IMR-90 (cell line): ENCODE measurements at regions not wholly inside any gene's neighbourhood (a gene's known extent, or its start where the extent isn't known, plus 50 kb on each side); places are given as distances from the start of the nearest gene placed in this dataset.

Experiments
- CEBPB ChIP-seq: IDR thresholded peaks from 2 replicates; pipeline ENCODE4 v1.6.1; 2012; ENCODE audit warnings: low read depth, low read length, improper control_type of control experiment
- FOS ChIP-seq: fragments of 150-350 bp; IDR thresholded peaks from 2 replicates; pipeline ENCODE4 v1.6.1; 2016; ENCODE audit warnings: low read depth, low read length
- POLR2A ChIP-seq: IDR thresholded peaks from 2 replicates; pipeline ENCODE4 v1.6.1; 2012; ENCODE audit warnings: mild to moderate bottlenecking, low read depth, low read length
- RAD21 ChIP-seq: IDR thresholded peaks from 2 replicates; pipeline ENCODE4 v1.6.1; 2012; ENCODE audit warnings: low read length, improper control_type of control experiment
- TF ChIP-seq, protein P1 (sequence below): conservative IDR thresholded peaks from 2 replicates; pipeline ENCODE4 v1.5.1; 2012; ENCODE audit warnings: mild to moderate bottlenecking, low read depth, low read length, improper control_type of control experiment

DNA sequence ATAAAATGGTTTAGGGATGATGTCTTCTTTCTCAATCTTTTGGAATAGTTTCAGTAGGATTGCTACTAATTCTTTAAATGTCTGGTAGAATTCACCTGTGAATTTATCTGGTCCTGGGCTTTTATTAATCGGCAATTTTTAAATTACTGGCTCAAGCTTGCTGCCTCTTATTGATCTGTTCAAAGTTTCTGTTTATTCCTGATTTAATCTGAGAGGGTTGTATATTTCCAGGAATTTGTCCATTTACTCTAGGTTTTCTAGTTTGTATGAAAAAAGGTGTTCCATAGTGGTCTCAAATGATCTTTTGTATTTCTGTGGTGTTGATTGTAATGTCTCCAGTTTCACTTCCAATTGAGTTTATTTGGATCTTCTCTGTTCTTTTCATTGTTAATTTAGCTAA, 617.8 kb downstream of the LTN1 start:
- TF ChIP-seq, protein P1, sequence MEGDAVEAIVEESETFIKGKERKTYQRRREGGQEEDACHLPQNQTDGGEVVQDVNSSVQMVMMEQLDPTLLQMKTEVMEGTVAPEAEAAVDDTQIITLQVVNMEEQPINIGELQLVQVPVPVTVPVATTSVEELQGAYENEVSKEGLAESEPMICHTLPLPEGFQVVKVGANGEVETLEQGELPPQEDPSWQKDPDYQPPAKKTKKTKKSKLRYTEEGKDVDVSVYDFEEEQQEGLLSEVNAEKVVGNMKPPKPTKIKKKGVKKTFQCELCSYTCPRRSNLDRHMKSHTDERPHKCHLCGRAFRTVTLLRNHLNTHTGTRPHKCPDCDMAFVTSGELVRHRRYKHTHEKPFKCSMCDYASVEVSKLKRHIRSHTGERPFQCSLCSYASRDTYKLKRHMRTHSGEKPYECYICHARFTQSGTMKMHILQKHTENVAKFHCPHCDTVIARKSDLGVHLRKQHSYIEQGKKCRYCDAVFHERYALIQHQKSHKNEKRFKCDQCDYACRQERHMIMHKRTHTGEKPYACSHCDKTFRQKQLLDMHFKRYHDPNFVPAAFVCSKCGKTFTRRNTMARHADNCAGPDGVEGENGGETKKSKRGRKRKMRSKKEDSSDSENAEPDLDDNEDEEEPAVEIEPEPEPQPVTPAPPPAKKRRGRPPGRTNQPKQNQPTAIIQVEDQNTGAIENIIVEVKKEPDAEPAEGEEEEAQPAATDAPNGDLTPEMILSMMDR = no peak
- TF ChIP-seq RAD21 (no peak), FOS (no peak), POLR2A (no peak), CEBPB (no peak)
